ENCODE measurements at regions not wholly inside any gene's neighbourhood (a gene's known extent, or its start where the extent isn't known, plus 50 kb on each side); places are given as distances from the start of the nearest gene placed in this dataset.

- H3K14ac ChIP-seq (ENCODE audit: insufficient read depth, low read length) = no peak overlapping the region
- no peak overlapping the region for H3K9ac ChIP-seq (ENCODE audit: extremely low read depth, insufficient read length, low read length)
- H2BK15ac ChIP-seq (ENCODE audit: low read depth, low read length) = no peak overlapping the region
- no peak overlapping the region for H3T11ph ChIP-seq (ENCODE audit: low read length)
- no peaks in the 10 kb centered on the region for H3K4me1 ChIP-seq (ENCODE audit: insufficient read depth, low read length)
- no peaks in the 10 kb centered on the region for H3K36me3 Mint-ChIP-seq (ENCODE audit: insufficient read depth in 1 of 3, low read depth in 3 of 3)
- H4K5ac ChIP-seq (ENCODE audit: insufficient read length, low read depth, low read length) = no peak overlapping the region
- no peaks in the 10 kb centered on the region for H3K27me3 ChIP-seq (ENCODE audit: insufficient read depth, low read length)
- H3K4me2 ChIP-seq (ENCODE audit: insufficient read depth, insufficient read length, low read length) = no peak overlapping the region
- no peaks in the 10 kb centered on the region; a peak in 1 of 5 replicates for H3K9me3 Mint-ChIP-seq
- no peaks in the 10 kb centered on the region for H3K23me2 ChIP-seq (ENCODE audit: insufficient read length, low read depth, low read length, poor library complexity, severe bottlenecking)
- no peaks in the 10 kb centered on the region for H3K9me3 ChIP-seq (ENCODE audit: control insufficient read depth, low read depth, low read length)
- no peak overlapping the region for H4K8ac ChIP-seq (replicated peaks; ENCODE audit: insufficient read length, low read depth, low read length)
- H2BK12ac ChIP-seq (ENCODE audit: insufficient read length, low read depth, low read length) = no peak overlapping the region
- H2BK20ac ChIP-seq (ENCODE audit: low read depth, low read length, poor library complexity, severe bottlenecking) = no peak overlapping the region
- no peaks in the 10 kb centered on the region for H3K79me1 ChIP-seq (ENCODE audit: insufficient read depth, low read depth, low read length, poor library complexity, severe bottlenecking)
- H2AK5ac ChIP-seq (ENCODE audit: insufficient read length, low read length) = no peak overlapping the region
- H4K91ac ChIP-seq (ENCODE audit: insufficient read length, low read depth, low read length) = no peak overlapping the region
- H3K56ac ChIP-seq (ENCODE audit: insufficient read length, low read depth, low read length) = no peak overlapping the region
- no peaks in the 10 kb centered on the region for H3K27me3 Mint-ChIP-seq (ENCODE audit: low read depth)
- no peak overlapping the region for H3K4ac ChIP-seq (ENCODE audit: low read depth, low read length)
- H2AFZ ChIP-seq (ENCODE audit: low read length) = no peak overlapping the region
- no peaks in the 10 kb centered on the region for H3K79me2 ChIP-seq (ENCODE audit: insufficient read depth, low read length)
- no peak overlapping the region for H2BK5ac ChIP-seq (ENCODE audit: insufficient read length, low read length)
- no peak for DNase-seq
- H3K4me1 Mint-ChIP-seq = no peaks in the 10 kb centered on the region; a peak in 1 of 4 replicates
- no peak overlapping the region for H3K4me3 Mint-ChIP-seq
- no CpG with 5 or more reads among the region's 8 CpGs for WGBS (ENCODE audit: extremely low coverage, insufficient read length, low lambda C conversion rate)
- H3K23ac ChIP-seq (ENCODE audit: insufficient read length, low read depth, low read length) = no peak overlapping the region
- H2BK120ac ChIP-seq (ENCODE audit: low read depth, low read length, poor library complexity, severe bottlenecking) = no peak overlapping the region
- no peak for TF ChIP-seq CTCF (conservative IDR thresholded peaks at IDR 0.05)
- H3K27ac Mint-ChIP-seq = no peak overlapping the region
- no peak overlapping the region for H3K18ac ChIP-seq (ENCODE audit: insufficient read length, low read depth, low read length)
- no peak overlapping the region for H3K27ac ChIP-seq (ENCODE audit: insufficient read length, low read depth, low read length)
- H4K20me1 ChIP-seq (ENCODE audit: control insufficient read depth, insufficient read depth, insufficient read length) = no peaks in the 10 kb centered on the region
These were observed 355.7 kb upstream of the CDH8 start for GRCh38 chr16:62391940-62392339.

All from H9 (cell line).